Gastroesophageal sphincter (tissue), 4 donors: ENCODE measurements at regions not wholly inside any gene's neighbourhood (a gene's known extent, or its start where the extent isn't known, plus 50 kb on each side); places are given as distances from the start of the nearest gene placed in this dataset.

Experiments
- ATAC-seq: fragments of 150-250 bp; one replicate; pipeline ENCODE4 v1.9.1; 2016; ENCODE audit warnings: mild to moderate bottlenecking, moderate library complexity
- H3K27ac ChIP-seq, 4 donors: fragments of 200-600 bp; sonication (generic) in 3 of 4; 1 replicate in 3 of 4; 2 replicates in 1 of 4; pipeline ENCODE4 v1.5.1; 2016 to 2019
- H3K27me3 ChIP-seq: fragments of 200-600 bp; sonication (generic); one replicate; pipeline ENCODE4 v1.5.1; 2019
- H3K36me3 ChIP-seq, 2 donors: fragments of 200-600 bp; sonication (generic); one replicate each; pipeline ENCODE4 v1.5.1; 2019; ENCODE audit warnings: control low read depth in 1 of 2
- H3K4me1 ChIP-seq, 3 donors: fragments of 200-600 bp; sonication (generic); 1 replicate in 2 of 3; 2 replicates in 1 of 3; pipeline ENCODE4 v1.5.1; 2016 to 2019; ENCODE audit warnings: control low read depth in 2 of 3
- H3K4me3 ChIP-seq, 2 donors: fragments of 200-600 bp; sonication (generic); one replicate each; pipeline ENCODE4 v1.5.1; 2019; ENCODE audit warnings: mild to moderate bottlenecking in 1 of 2, moderate library complexity in 1 of 2
- H3K9me3 ChIP-seq, 3 donors: fragments of 200-600 bp; sonication (generic); one replicate each; pipeline ENCODE4 v1.5.1; 2017 to 2019; ENCODE audit warnings: control low read depth in 2 of 3
- EP300 ChIP-seq: sonication (generic); formaldehyde crosslinking; IDR thresholded peaks from one replicate; pipeline ENCODE4 v1.6.1; 2017; ENCODE audit warnings: antibody characterized with exemption, mild to moderate bottlenecking
- POLR2A ChIP-seq, 2 donors: fragments of 450-650 bp; IDR thresholded peaks; one replicate each; pipeline ENCODE4 v1.6.1; 2017; ENCODE audit warnings: antibody characterized with exemption in 2 of 2, mild to moderate bottlenecking in 2 of 2, moderate library complexity in 1 of 2
- POLR2AphosphoS5 ChIP-seq: sonication (generic); formaldehyde crosslinking; IDR thresholded peaks from one replicate; pipeline ENCODE4 v1.6.1; 2017; ENCODE audit warnings: antibody characterized with exemption
- WGBS, 2 donors: methylation state at CpG; one replicate each; pipeline ENCODE4 v1.1.5; 2018; ENCODE audit warnings: low coverage in 1 of 2; 5-methylcytosine and 5-hydroxymethylcytosine counted together
- TF ChIP-seq, protein P1 (sequence below), 4 experiments: fragments of 200-600 bp in 2 of 4; fragments of 450-650 bp in 2 of 4; sonication (generic) in 1 of 4; IDR thresholded peaks; one replicate each; pipeline ENCODE4 v1.5.1; 2017 to 2019; ENCODE audit warnings: antibody characterized with exemption in 4 of 4, mild to moderate bottlenecking in 2 of 4, moderate library complexity in 2 of 4

GRCh38 chr1:222286011-222286410, 261.9 kb downstream of the HHIPL2 start:
- no peaks in the 10 kb centered on the region for H3K27me3 ChIP-seq
- 85 to 86% methylated on average over 2 to 3 of the region's 3 CpGs for WGBS, 2 donors
- peaks cover 0 to 6% (median 0%) of the 10 kb centered on the region in 3 donors for H3K4me1 ChIP-seq
- no peak overlapping the region for H3K4me3 ChIP-seq
- TF ChIP-seq, protein P1, sequence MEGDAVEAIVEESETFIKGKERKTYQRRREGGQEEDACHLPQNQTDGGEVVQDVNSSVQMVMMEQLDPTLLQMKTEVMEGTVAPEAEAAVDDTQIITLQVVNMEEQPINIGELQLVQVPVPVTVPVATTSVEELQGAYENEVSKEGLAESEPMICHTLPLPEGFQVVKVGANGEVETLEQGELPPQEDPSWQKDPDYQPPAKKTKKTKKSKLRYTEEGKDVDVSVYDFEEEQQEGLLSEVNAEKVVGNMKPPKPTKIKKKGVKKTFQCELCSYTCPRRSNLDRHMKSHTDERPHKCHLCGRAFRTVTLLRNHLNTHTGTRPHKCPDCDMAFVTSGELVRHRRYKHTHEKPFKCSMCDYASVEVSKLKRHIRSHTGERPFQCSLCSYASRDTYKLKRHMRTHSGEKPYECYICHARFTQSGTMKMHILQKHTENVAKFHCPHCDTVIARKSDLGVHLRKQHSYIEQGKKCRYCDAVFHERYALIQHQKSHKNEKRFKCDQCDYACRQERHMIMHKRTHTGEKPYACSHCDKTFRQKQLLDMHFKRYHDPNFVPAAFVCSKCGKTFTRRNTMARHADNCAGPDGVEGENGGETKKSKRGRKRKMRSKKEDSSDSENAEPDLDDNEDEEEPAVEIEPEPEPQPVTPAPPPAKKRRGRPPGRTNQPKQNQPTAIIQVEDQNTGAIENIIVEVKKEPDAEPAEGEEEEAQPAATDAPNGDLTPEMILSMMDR (IDR thresholded peaks at IDR 0.05), result no peak
- TF ChIP-seq POLR2A (IDR thresholded peaks at IDR 0.05) (no peak), POLR2AphosphoS5 (no peak), EP300 (no peak)
- H3K9me3 ChIP-seq, result no peaks in the 10 kb centered on the region
- H3K27ac ChIP-seq, result no peak overlapping the region
- H3K36me3 ChIP-seq, result no peaks in the 10 kb centered on the region
- no peak for ATAC-seq

DNA sequence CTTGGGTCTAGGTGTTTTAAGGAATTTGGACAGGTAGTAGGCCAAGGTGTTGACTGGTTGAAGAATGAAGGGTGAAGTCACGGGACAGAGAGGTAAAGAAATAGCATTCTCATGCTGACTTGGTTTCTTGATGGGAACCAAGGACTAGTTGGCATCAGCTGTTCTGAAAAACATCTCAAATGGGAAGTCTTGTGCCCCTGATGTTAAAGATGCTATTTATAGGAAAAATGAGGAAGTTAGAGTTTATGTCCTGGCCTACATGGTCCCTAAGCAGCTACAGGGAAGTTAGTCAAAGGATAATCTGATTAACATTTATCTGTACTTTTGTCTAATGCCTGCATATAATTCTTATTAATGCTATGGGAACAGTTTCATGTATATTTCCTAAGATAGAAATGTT, 262.4 kb downstream of the HHIPL2 start:
- H3K27me3 ChIP-seq, result no peaks in the 10 kb centered on the region
- H3K4me1 ChIP-seq, result peaks cover 0 to 6% (median 0%) of the 10 kb centered on the region in 3 donors
- TF ChIP-seq EP300 (no peak), POLR2AphosphoS5 (no peak), POLR2A (IDR thresholded peaks at IDR 0.05) (no peak)
- TF ChIP-seq, protein P1 (IDR thresholded peaks at IDR 0.05), result no peak
- no peaks in the 10 kb centered on the region for H3K36me3 ChIP-seq
- H3K9me3 ChIP-seq, result no peaks in the 10 kb centered on the region
- ATAC-seq, result no peak
- 71 to 80% methylated on average over 1 of the region's 1 CpG for whole genome bisulfite sequencing, 2 donors
- H3K27ac ChIP-seq, result no peak overlapping the region
- H3K4me3 ChIP-seq, result no peak overlapping the region

- peaks cover 0 to 6% (median 0%) of the 10 kb centered on the region in 3 donors for H3K4me1 ChIP-seq
- ATAC-seq, result no peak
- no peaks in the 10 kb centered on the region for H3K36me3 ChIP-seq
- no peaks in the 10 kb centered on the region for H3K27me3 ChIP-seq
- H3K4me3 ChIP-seq, result no peak overlapping the region
- H3K27ac ChIP-seq, result no peak overlapping the region
- TF ChIP-seq POLR2AphosphoS5 (no peak), EP300 (no peak), POLR2A (IDR thresholded peaks at IDR 0.05) (no peak)
- TF ChIP-seq, protein P1 (IDR thresholded peaks at IDR 0.05), result no peak
- H3K9me3 ChIP-seq, result peaks cover 0 to 4% (median 0%) of the 10 kb centered on the region in 3 donors
Measured at GRCh38 chr1:222284466-222284865, 263.4 kb downstream of the HHIPL2 start.

DNA sequence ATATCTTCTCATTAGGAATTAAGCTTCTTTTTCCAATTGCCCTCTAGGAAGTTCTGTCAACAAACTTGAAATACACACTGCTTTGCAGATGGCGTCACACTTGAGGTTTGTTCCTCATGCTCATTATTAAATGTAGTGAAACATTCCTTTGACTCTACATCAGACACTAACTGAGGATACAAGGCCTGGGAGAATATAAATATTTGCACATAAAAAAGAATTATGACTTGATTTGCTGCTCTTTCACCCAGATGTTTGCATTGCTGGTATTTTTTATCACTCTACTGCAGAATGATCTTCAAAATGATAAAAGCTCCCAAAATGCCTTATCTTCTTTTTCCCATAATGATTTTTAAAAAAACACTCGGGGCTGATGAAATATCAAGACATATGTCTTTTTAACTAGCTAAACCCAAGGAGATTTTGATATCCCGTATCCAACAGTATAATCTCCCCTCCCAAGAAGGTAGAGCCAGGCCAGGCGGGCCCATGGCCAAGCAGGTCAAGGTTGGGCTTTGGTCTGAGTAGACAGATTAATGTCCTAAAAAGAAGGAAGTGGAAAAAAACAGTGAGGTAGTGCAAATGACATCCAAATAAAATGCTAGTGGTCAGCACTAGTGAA, 264.6 kb downstream of the HHIPL2 start:
- TF ChIP-seq POLR2AphosphoS5 (no peak), EP300 (no peak), POLR2A (IDR thresholded peaks at IDR 0.05) (no peak)
- TF ChIP-seq, protein P1 (IDR thresholded peaks at IDR 0.05), result no peak
- H3K27me3 ChIP-seq, result no peaks in the 10 kb centered on the region
- peak overlapping the region in 1 of 4 donors; percentile 60 for H3K27ac ChIP-seq
- H3K4me3 ChIP-seq, result no peak overlapping the region
- 31 to 47% methylated on average over 4 of the region's 4 CpGs for WGBS, 2 donors
- H3K36me3 ChIP-seq, result no peaks in the 10 kb centered on the region
- peaks cover 0 to 7% (median 0%) of the 10 kb centered on the region in 3 donors for H3K9me3 ChIP-seq
- ATAC-seq, result no peak
- peaks cover 0 to 6% (median 0%) of the 10 kb centered on the region in 3 donors for H3K4me1 ChIP-seq

- no peaks in the 10 kb centered on the region for H3K36me3 ChIP-seq
- TF ChIP-seq POLR2A (IDR thresholded peaks at IDR 0.05) (no peak), POLR2AphosphoS5 (no peak), EP300 (no peak)
- TF ChIP-seq, protein P1 (IDR thresholded peaks at IDR 0.05), result no peak
Measured at GRCh38 chr1:222279591-222279990, 268.3 kb downstream of the HHIPL2 start.

More at GRCh38 chr1:222279591-222279990, 268.3 kb downstream of the HHIPL2 start:
- peaks cover 0 to 6% (median 0%) of the 10 kb centered on the region in 3 donors for H3K4me1 ChIP-seq
- H3K27me3 ChIP-seq, result no peaks in the 10 kb centered on the region
- peaks cover 0 to 7% (median 0%) of the 10 kb centered on the region in 3 donors for H3K9me3 ChIP-seq
- 54 to 74% methylated on average over 3 of the region's 3 CpGs for WGBS, 2 donors
- no peak overlapping the region for H3K27ac ChIP-seq
- ATAC-seq, result no peak
- H3K4me3 ChIP-seq, result no peak overlapping the region
